Activated CD4-positive, alpha-beta T cell treated with anti-CD3 and anti-CD28 coated beads for 1 hour (primary cell): ENCODE measurements at regions not wholly inside any gene's neighbourhood (a gene's known extent, or its start where the extent isn't known, plus 50 kb on each side); places are given as distances from the start of the nearest gene placed in this dataset.

Experiments used
- DNase-seq: peaks from one replicate; pipeline ENCODE4 v3.0.0-alpha.2; 2020

GRCh38 chr6:147868427-147869190 is 360.1 kb downstream of the SAMD5 start:
- DNase-seq = no peak

- no peak for DNase-seq
Measured at GRCh38 chr6:147869201-147869600, 360.7 kb downstream of the SAMD5 start.

GRCh38 chr6:147869869-147870268 is 361.4 kb downstream of the SAMD5 start:
- DNase-seq = no peak

- DNase-seq = no peak
Measured at GRCh38 chr6:147870506-147871110, 362.1 kb downstream of the SAMD5 start.

- no peak for DNase-seq
Measured at GRCh38 chr6:147872002-147872401, 363.5 kb downstream of the SAMD5 start.

GRCh38 chr6:147873816-147874215 is 365.3 kb downstream of the SAMD5 start:
- DNase-seq = no peak

- no peak for DNase-seq
Measured at GRCh38 chr6:147874322-147874721, 365.8 kb downstream of the SAMD5 start.

- DNase-seq = no peak
Measured at GRCh38 chr6:147879031-147879580, 370.6 kb downstream of the SAMD5 start.

- no peak for DNase-seq
Measured at GRCh38 chr6:147881432-147881831, 372.9 kb downstream of the SAMD5 start.

GRCh38 chr6:147888374-147888773 is 379.9 kb downstream of the SAMD5 start:
- DNase-seq = no peak

- no peak for DNase-seq
Measured at GRCh38 chr6:147891671-147892070, 383.2 kb downstream of the SAMD5 start.

GRCh38 chr6:147892476-147892875 is 384.0 kb downstream of the SAMD5 start:
- DNase-seq = no peak

- no peak for DNase-seq
Measured at GRCh38 chr6:147895272-147895671, 386.8 kb downstream of the SAMD5 start.

GRCh38 chr6:147900247-147900830 is 391.8 kb downstream of the SAMD5 start:
- DNase-seq = no peak

GRCh38 chr6:147903321-147903720 is 394.8 kb downstream of the SAMD5 start:
- DNase-seq = no peak

GRCh38 chr6:147903931-147904330 is 395.4 kb downstream of the SAMD5 start:
- DNase-seq = no peak

GRCh38 chr6:147904416-147904815 is 395.9 kb downstream of the SAMD5 start:
- no peak for DNase-seq

- DNase-seq = no peak
Measured at GRCh38 chr6:147905711-147906110, 397.2 kb downstream of the SAMD5 start.

- DNase-seq = no peak
Measured at GRCh38 chr6:147906361-147906760, 397.9 kb downstream of the SAMD5 start.

GRCh38 chr6:147909640-147910039 is 401.1 kb downstream of the SAMD5 start:
- no peak for DNase-seq

- DNase-seq = no peak
Measured at GRCh38 chr6:147910281-147910680, 401.8 kb downstream of the SAMD5 start.

- DNase-seq = no peak
Measured at GRCh38 chr6:147911057-147911456, 402.6 kb downstream of the SAMD5 start.

- DNase-seq = no peak
Measured at GRCh38 chr6:147911686-147912085, 403.2 kb downstream of the SAMD5 start.

- no peak for DNase-seq
Measured at GRCh38 chr6:147922799-147923198, 414.3 kb downstream of the SAMD5 start.
